OCI-LY7 (cell line): ENCODE measurements at regions not wholly inside any gene's neighbourhood (a gene's known extent, or its start where the extent isn't known, plus 50 kb on each side); places are given as distances from the start of the nearest gene placed in this dataset.

Experiments
- EZH2phosphoT487 ChIP-seq: fragments of 200-600 bp; sonication (generic); IDR thresholded peaks from 2 replicates; pipeline ENCODE4 v1.6.1; 2018; ENCODE audit warnings: low read depth, borderline replicate concordance, mild to moderate bottlenecking, mixed run types, antibody characterized with exemption, low read length, moderate library complexity, mixed read lengths
- TF ChIP-seq, protein P1 (sequence below): fragments of 200-600 bp; sonication (generic); conservative IDR thresholded peaks from 2 replicates; pipeline ENCODE4 v1.5.1; 2014; ENCODE audit warnings: mild to moderate bottlenecking, antibody characterized with exemption, low read length, moderate library complexity, mixed read lengths

- TF ChIP-seq, protein P1, sequence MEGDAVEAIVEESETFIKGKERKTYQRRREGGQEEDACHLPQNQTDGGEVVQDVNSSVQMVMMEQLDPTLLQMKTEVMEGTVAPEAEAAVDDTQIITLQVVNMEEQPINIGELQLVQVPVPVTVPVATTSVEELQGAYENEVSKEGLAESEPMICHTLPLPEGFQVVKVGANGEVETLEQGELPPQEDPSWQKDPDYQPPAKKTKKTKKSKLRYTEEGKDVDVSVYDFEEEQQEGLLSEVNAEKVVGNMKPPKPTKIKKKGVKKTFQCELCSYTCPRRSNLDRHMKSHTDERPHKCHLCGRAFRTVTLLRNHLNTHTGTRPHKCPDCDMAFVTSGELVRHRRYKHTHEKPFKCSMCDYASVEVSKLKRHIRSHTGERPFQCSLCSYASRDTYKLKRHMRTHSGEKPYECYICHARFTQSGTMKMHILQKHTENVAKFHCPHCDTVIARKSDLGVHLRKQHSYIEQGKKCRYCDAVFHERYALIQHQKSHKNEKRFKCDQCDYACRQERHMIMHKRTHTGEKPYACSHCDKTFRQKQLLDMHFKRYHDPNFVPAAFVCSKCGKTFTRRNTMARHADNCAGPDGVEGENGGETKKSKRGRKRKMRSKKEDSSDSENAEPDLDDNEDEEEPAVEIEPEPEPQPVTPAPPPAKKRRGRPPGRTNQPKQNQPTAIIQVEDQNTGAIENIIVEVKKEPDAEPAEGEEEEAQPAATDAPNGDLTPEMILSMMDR = no peak
- TF ChIP-seq EZH2phosphoT487 = no peak
Observed at GRCh38 chrY:17038439-17038838, 841.6 kb downstream of the CDY2B start.
